Gastroesophageal sphincter (tissue), 4 donors: ENCODE measurements at regions not wholly inside any gene's neighbourhood (a gene's known extent, or its start where the extent isn't known, plus 50 kb on each side); places are given as distances from the start of the nearest gene placed in this dataset.

Experiments used
- ATAC-seq: fragments of 150-250 bp; one replicate; pipeline ENCODE4 v1.9.1; 2016; ENCODE audit warnings: mild to moderate bottlenecking, moderate library complexity
- H3K27ac ChIP-seq, 4 donors: fragments of 200-600 bp; sonication (generic) in 3 of 4; 1 replicate in 3 of 4; 2 replicates in 1 of 4; pipeline ENCODE4 v1.5.1; 2016 to 2019
- H3K27me3 ChIP-seq: fragments of 200-600 bp; sonication (generic); one replicate; pipeline ENCODE4 v1.5.1; 2019
- H3K36me3 ChIP-seq, 2 donors: fragments of 200-600 bp; sonication (generic); one replicate each; pipeline ENCODE4 v1.5.1; 2019; ENCODE audit warnings: control low read depth in 1 of 2
- H3K4me1 ChIP-seq, 3 donors: fragments of 200-600 bp; sonication (generic); 1 replicate in 2 of 3; 2 replicates in 1 of 3; pipeline ENCODE4 v1.5.1; 2016 to 2019; ENCODE audit warnings: control low read depth in 2 of 3
- H3K4me3 ChIP-seq, 2 donors: fragments of 200-600 bp; sonication (generic); one replicate each; pipeline ENCODE4 v1.5.1; 2019; ENCODE audit warnings: mild to moderate bottlenecking in 1 of 2, moderate library complexity in 1 of 2
- H3K9me3 ChIP-seq, 3 donors: fragments of 200-600 bp; sonication (generic); one replicate each; pipeline ENCODE4 v1.5.1; 2017 to 2019; ENCODE audit warnings: control low read depth in 2 of 3
- EP300 ChIP-seq: sonication (generic); formaldehyde crosslinking; IDR thresholded peaks from one replicate; pipeline ENCODE4 v1.6.1; 2017; ENCODE audit warnings: antibody characterized with exemption, mild to moderate bottlenecking
- POLR2A ChIP-seq, 2 donors: fragments of 450-650 bp; IDR thresholded peaks; one replicate each; pipeline ENCODE4 v1.6.1; 2017; ENCODE audit warnings: antibody characterized with exemption in 2 of 2, mild to moderate bottlenecking in 2 of 2, moderate library complexity in 1 of 2
- POLR2AphosphoS5 ChIP-seq: sonication (generic); formaldehyde crosslinking; IDR thresholded peaks from one replicate; pipeline ENCODE4 v1.6.1; 2017; ENCODE audit warnings: antibody characterized with exemption
- WGBS, 2 donors: methylation state at CpG; one replicate each; pipeline ENCODE4 v1.1.5; 2018; ENCODE audit warnings: low coverage in 1 of 2; 5-methylcytosine and 5-hydroxymethylcytosine counted together
- TF ChIP-seq, protein P1 (sequence below), 4 experiments: fragments of 200-600 bp in 2 of 4; fragments of 450-650 bp in 2 of 4; sonication (generic) in 1 of 4; IDR thresholded peaks; one replicate each; pipeline ENCODE4 v1.5.1; 2017 to 2019; ENCODE audit warnings: antibody characterized with exemption in 4 of 4, mild to moderate bottlenecking in 2 of 4, moderate library complexity in 2 of 4

- Histone ChIP-seq H3K27ac (no peak overlapping the region), H3K27me3 (peaks cover 20% of the 10 kb centered on the region), H3K4me3 (no peak overlapping the region), H3K36me3 (no peaks in the 10 kb centered on the region), H3K9me3 (no peaks in the 10 kb centered on the region), H3K4me1 (no peaks in the 10 kb centered on the region)
- no peak for TF ChIP-seq POLR2A (IDR thresholded peaks at IDR 0.05)
- no peak for TF ChIP-seq EP300
- TF ChIP-seq, protein P1, sequence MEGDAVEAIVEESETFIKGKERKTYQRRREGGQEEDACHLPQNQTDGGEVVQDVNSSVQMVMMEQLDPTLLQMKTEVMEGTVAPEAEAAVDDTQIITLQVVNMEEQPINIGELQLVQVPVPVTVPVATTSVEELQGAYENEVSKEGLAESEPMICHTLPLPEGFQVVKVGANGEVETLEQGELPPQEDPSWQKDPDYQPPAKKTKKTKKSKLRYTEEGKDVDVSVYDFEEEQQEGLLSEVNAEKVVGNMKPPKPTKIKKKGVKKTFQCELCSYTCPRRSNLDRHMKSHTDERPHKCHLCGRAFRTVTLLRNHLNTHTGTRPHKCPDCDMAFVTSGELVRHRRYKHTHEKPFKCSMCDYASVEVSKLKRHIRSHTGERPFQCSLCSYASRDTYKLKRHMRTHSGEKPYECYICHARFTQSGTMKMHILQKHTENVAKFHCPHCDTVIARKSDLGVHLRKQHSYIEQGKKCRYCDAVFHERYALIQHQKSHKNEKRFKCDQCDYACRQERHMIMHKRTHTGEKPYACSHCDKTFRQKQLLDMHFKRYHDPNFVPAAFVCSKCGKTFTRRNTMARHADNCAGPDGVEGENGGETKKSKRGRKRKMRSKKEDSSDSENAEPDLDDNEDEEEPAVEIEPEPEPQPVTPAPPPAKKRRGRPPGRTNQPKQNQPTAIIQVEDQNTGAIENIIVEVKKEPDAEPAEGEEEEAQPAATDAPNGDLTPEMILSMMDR (IDR thresholded peaks at IDR 0.05) = no peak
- no peak for TF ChIP-seq POLR2AphosphoS5
- no peak for ATAC-seq
- WGBS, 2 donors = 71% methylated on average over 1 of the region's 1 CpG; no CpG with 5 or more reads in 1 of the 2 donors
Observed at GRCh38 chr21:36579898-36580297, 100.0 kb upstream of the CLDN14 start.

DNA sequence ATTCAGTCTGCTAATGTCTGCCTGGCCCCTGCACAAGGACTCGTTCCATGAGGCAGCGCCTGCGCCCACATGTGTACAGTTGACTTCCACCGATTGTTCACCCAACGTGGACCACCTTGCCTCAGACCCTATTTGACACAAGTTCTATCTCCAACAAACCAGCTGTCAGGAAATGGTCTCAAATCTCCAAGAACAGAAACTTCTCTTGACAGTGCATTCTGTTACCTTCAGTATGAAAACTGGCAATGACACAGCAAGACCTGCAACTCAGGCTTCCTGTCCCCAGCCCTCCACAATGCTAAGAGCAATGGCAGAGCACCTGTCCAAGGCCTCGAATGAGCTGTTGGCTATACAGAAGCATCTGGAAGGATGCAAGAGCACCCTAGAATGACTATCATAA lies 102.3 kb upstream of the CLDN14 start:
- Histone ChIP-seq H3K9me3 (no peaks in the 10 kb centered on the region), H3K27ac (no peak overlapping the region), H3K27me3 (peaks cover 15% of the 10 kb centered on the region), H3K36me3 (no peaks in the 10 kb centered on the region), H3K4me3 (no peak overlapping the region), H3K4me1 (no peaks in the 10 kb centered on the region)
- ATAC-seq = no peak
- WGBS, 2 donors = 70% methylated on average over 6 of the region's 6 CpGs; no CpG with 5 or more reads in 1 of the 2 donors
- TF ChIP-seq POLR2AphosphoS5 (no peak), EP300 (no peak), POLR2A (IDR thresholded peaks at IDR 0.05) (no peak)
- TF ChIP-seq, protein P1 (IDR thresholded peaks at IDR 0.05) = no peak

GRCh38 chr21:36583591-36583990 lies 103.7 kb upstream of the CLDN14 start:
- Histone ChIP-seq H3K36me3 (no peaks in the 10 kb centered on the region), H3K27me3 (peaks cover 20% of the 10 kb centered on the region), H3K4me1 (no peaks in the 10 kb centered on the region), H3K9me3 (no peaks in the 10 kb centered on the region), H3K4me3 (no peak overlapping the region), H3K27ac (no peak overlapping the region)
- 100% methylated on average over 1 of the region's 5 CpGs; no CpG with 5 or more reads in 1 of the 2 donors for WGBS, 2 donors
- ATAC-seq = no peak
- TF ChIP-seq POLR2AphosphoS5 = no peak
- TF ChIP-seq EP300 = no peak
- no peak for TF ChIP-seq POLR2A (IDR thresholded peaks at IDR 0.05)
- TF ChIP-seq, protein P1 (IDR thresholded peaks at IDR 0.05) = no peak

- Histone ChIP-seq H3K9me3 (no peaks in the 10 kb centered on the region), H3K4me1 (no peaks in the 10 kb centered on the region), H3K36me3 (no peaks in the 10 kb centered on the region), H3K27me3 (peaks cover 24% of the 10 kb centered on the region), H3K4me3 (no peak overlapping the region), H3K27ac (no peak overlapping the region)
- no peak for TF ChIP-seq POLR2AphosphoS5
- no peak for TF ChIP-seq EP300
- no peak for TF ChIP-seq POLR2A (IDR thresholded peaks at IDR 0.05)
- TF ChIP-seq, protein P1 (IDR thresholded peaks at IDR 0.05) = no peak
- no peak for ATAC-seq
- 76 to 93% methylated on average over 5 to 6 of the region's 6 CpGs for WGBS, 2 donors
Observed at GRCh38 chr21:36584980-36585940, 105.3 kb upstream of the CLDN14 start.

DNA sequence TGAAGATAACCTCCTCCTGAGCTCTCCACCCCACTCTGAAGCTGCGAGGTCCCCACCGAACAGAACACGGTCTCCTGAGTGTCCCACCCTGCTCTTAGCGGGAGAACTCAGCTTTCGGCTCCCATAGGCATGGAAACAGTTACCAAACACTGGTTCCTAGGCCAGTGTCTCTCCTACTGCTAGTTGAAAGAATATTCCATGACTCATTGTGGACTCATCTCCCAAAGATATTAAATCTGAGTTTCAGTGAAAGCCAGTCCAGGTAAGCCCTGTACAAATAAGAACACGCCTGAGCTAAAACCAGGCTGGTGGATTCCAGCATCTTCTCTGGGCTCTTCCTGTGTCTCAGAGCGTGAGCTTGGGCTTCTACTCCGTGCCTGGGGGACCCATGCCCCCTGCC lies 107.5 kb upstream of the CLDN14 start:
- WGBS, 2 donors = 75 to 88% methylated on average over 4 of the region's 8 CpGs
- TF ChIP-seq, protein P1 (IDR thresholded peaks at IDR 0.05) = no peak
- TF ChIP-seq POLR2AphosphoS5 = no peak
- no peak for TF ChIP-seq EP300
- no peak for TF ChIP-seq POLR2A (IDR thresholded peaks at IDR 0.05)
- no peaks in the 10 kb centered on the region for H3K4me1 ChIP-seq
- no peaks in the 10 kb centered on the region for H3K9me3 ChIP-seq
- H3K27ac ChIP-seq = no peak overlapping the region
- peaks cover 28% of the 10 kb centered on the region for H3K27me3 ChIP-seq
- H3K36me3 ChIP-seq = no peaks in the 10 kb centered on the region
- ATAC-seq = no peak
- no peak overlapping the region for H3K4me3 ChIP-seq
